Loucy (cell line): ENCODE measurements at regions not wholly inside any gene's neighbourhood (a gene's known extent, or its start where the extent isn't known, plus 50 kb on each side); places are given as distances from the start of the nearest gene placed in this dataset.

Experiments
- H2AFZ ChIP-seq: fragments of 200-600 bp; sonication (generic); 2 replicates; pipeline ENCODE4 v1.6.0; 2016; ENCODE audit warnings: antibody characterized with exemption, mild to moderate bottlenecking, low read length, moderate library complexity
- H3F3A ChIP-seq: fragments of 200-600 bp; 2 replicates; pipeline ENCODE4 v1.6.0; 2016; ENCODE audit warnings: antibody characterized with exemption, low read depth, mild to moderate bottlenecking
- H3K27me3 ChIP-seq: fragments of 200-600 bp; sonication (generic); 2 replicates; pipeline ENCODE4 v1.6.1; 2014; ENCODE audit warnings: low read length, mild to moderate bottlenecking; ENCODE audit not compliant: insufficient read depth, poor library complexity, severe bottlenecking
- H3K36me3 ChIP-seq: fragments of 200-600 bp; sonication (generic); 2 replicates; pipeline ENCODE4 v1.6.1; 2016; ENCODE audit warnings: low read length; ENCODE audit not compliant: insufficient read depth
- H3K4me1 ChIP-seq: fragments of 200-600 bp; sonication (generic); 2 replicates; pipeline ENCODE4 v1.5.1; 2014; ENCODE audit warnings: low read length, mild to moderate bottlenecking; ENCODE audit not compliant: insufficient read depth, poor library complexity, severe bottlenecking
- H3K4me2 ChIP-seq: fragments of 200-600 bp; sonication (generic); 2 replicates; pipeline ENCODE4 v1.6.0; 2014; ENCODE audit warnings: antibody characterized with exemption, low read length, low read depth, mild to moderate bottlenecking; ENCODE audit not compliant: poor library complexity, severe bottlenecking
- H3K4me3 ChIP-seq: fragments of 200-600 bp; sonication (generic); 2 replicates; pipeline ENCODE4 v1.5.1; 2014; ENCODE audit warnings: low read length, mild to moderate bottlenecking, mixed read lengths; ENCODE audit not compliant: poor library complexity, severe bottlenecking
- H3K79me2 ChIP-seq: fragments of 200-600 bp; sonication (generic); 2 replicates; pipeline ENCODE4 v1.6.1; 2014; ENCODE audit warnings: low read length; ENCODE audit not compliant: insufficient read depth
- H3K9ac ChIP-seq: fragments of 200-600 bp; sonication (generic); 2 replicates; pipeline ENCODE4 v1.6.0; 2014; ENCODE audit warnings: mild to moderate bottlenecking, low read depth, low read length, moderate library complexity; ENCODE audit not compliant: poor library complexity, severe bottlenecking
- H3K9me2 ChIP-seq: fragments of 200-600 bp; sonication (generic); replicated peaks from 2 replicates; pipeline ENCODE4 v1.6.1; 2016; ENCODE audit warnings: low read depth, low read length, mixed read lengths
- H3K9me3 ChIP-seq: fragments of 200-600 bp; sonication (generic); 2 replicates; pipeline ENCODE4 v1.6.1; 2014; ENCODE audit warnings: mild to moderate bottlenecking, antibody characterized with exemption, low read length, low read depth; ENCODE audit not compliant: insufficient read depth
- H4K20me1 ChIP-seq: fragments of 200-600 bp; sonication (generic); 2 replicates; pipeline ENCODE4 v1.6.0; 2014; ENCODE audit warnings: antibody characterized with exemption, low read length, mild to moderate bottlenecking; ENCODE audit not compliant: insufficient read depth, poor library complexity, severe bottlenecking
- CTCF ChIP-seq: fragments of 200-600 bp; sonication (generic); conservative IDR thresholded peaks from 2 replicates; pipeline ENCODE4 v1.5.1; 2014; ENCODE audit warnings: mild to moderate bottlenecking, antibody characterized with exemption, low read length
- EZH2phosphoT487 ChIP-seq: fragments of 200-600 bp; IDR thresholded peaks from 2 replicates; pipeline ENCODE4 v1.6.1; 2018; ENCODE audit warnings: antibody characterized with exemption, mild to moderate bottlenecking, moderate library complexity, borderline replicate concordance

GRCh38 chr9:23162789-23163188, 663.3 kb downstream of the ELAVL2 start:
- no peaks in the 10 kb centered on the region for H3K9me2 ChIP-seq
- H3K36me3 ChIP-seq = no peaks in the 10 kb centered on the region
- H2AFZ ChIP-seq = no peak overlapping the region
- no peaks in the 10 kb centered on the region for H3K9me3 ChIP-seq
- no peaks in the 10 kb centered on the region for H4K20me1 ChIP-seq
- H3F3A ChIP-seq = no peaks in the 10 kb centered on the region
- H3K27me3 ChIP-seq = no peaks in the 10 kb centered on the region
- H3K9ac ChIP-seq = no peak overlapping the region
- no peaks in the 10 kb centered on the region for H3K79me2 ChIP-seq
- H3K4me1 ChIP-seq = no peaks in the 10 kb centered on the region
- H3K4me3 ChIP-seq = no peak overlapping the region
- no peak overlapping the region for H3K4me2 ChIP-seq
- no peak for TF ChIP-seq EZH2phosphoT487
- TF ChIP-seq CTCF = no peak

GRCh38 chr9:23171479-23171878, 654.6 kb downstream of the ELAVL2 start:
- H3K36me3 ChIP-seq = no peaks in the 10 kb centered on the region
- no peaks in the 10 kb centered on the region for H4K20me1 ChIP-seq
- H3K9ac ChIP-seq = no peak overlapping the region
- TF ChIP-seq EZH2phosphoT487 = no peak
- no peak for TF ChIP-seq CTCF
- no peaks in the 10 kb centered on the region for H3K9me3 ChIP-seq
- no peaks in the 10 kb centered on the region for H3K79me2 ChIP-seq
- no peak overlapping the region for H3K4me3 ChIP-seq
- no peaks in the 10 kb centered on the region for H3K27me3 ChIP-seq
- no peaks in the 10 kb centered on the region; the same call in 1 of the 2 replicates for H3K9me2 ChIP-seq
- H2AFZ ChIP-seq = no peak overlapping the region
- H3F3A ChIP-seq = no peaks in the 10 kb centered on the region
- no peak overlapping the region for H3K4me2 ChIP-seq
- H3K4me1 ChIP-seq = no peaks in the 10 kb centered on the region

GRCh38 chr9:23172206-23172605, 653.8 kb downstream of the ELAVL2 start:
- Histone ChIP-seq H3K9ac (no peak overlapping the region), H3K79me2 (no peaks in the 10 kb centered on the region), H4K20me1 (no peaks in the 10 kb centered on the region), H3K9me2 (no peaks in the 10 kb centered on the region; the same call in 1 of the 2 replicates), H3K4me1 (no peaks in the 10 kb centered on the region), H3K36me3 (no peaks in the 10 kb centered on the region), H3K4me3 (no peak overlapping the region), H2AFZ (no peak overlapping the region), H3K27me3 (no peaks in the 10 kb centered on the region), H3K4me2 (no peak overlapping the region), H3K9me3 (no peaks in the 10 kb centered on the region), H3F3A (no peaks in the 10 kb centered on the region)
- TF ChIP-seq EZH2phosphoT487 (no peak), CTCF (no peak)
